Peyer's patch (tissue), 4 donors: ENCODE measurements at regions not wholly inside any gene's neighbourhood (a gene's known extent, or its start where the extent isn't known, plus 50 kb on each side); places are given as distances from the start of the nearest gene placed in this dataset.

Experiments used
- CTCF ChIP-seq, 6 experiments: fragments of 450-650 bp in 4 of 6; fragments of 200-600 bp in 2 of 6; sonication (generic) in 1 of 6; IDR thresholded peaks; one replicate each; pipeline ENCODE4 v1.5.1; 2017 to 2019; ENCODE audit warnings: antibody characterized with exemption in 6 of 6, mild to moderate bottlenecking in 3 of 6, moderate library complexity in 1 of 6
- POLR2A ChIP-seq, 2 donors: fragments of 450-650 bp; IDR thresholded peaks; one replicate each; pipeline ENCODE4 v1.5.1; 2017; ENCODE audit warnings: antibody characterized with exemption in 2 of 2, mild to moderate bottlenecking in 2 of 2, moderate library complexity in 2 of 2

GRCh38 chr2:851680-852079 lies 99.0 kb upstream of the SNTG2 start:
- no peak for TF ChIP-seq CTCF (IDR thresholded peaks at IDR 0.05)
- no peak for TF ChIP-seq POLR2A (IDR thresholded peaks at IDR 0.05)
